Smooth muscle cell (in vitro differentiated cells): ENCODE measurements at regions not wholly inside any gene's neighbourhood (a gene's known extent, or its start where the extent isn't known, plus 50 kb on each side); places are given as distances from the start of the nearest gene placed in this dataset.

Experiments
- DNase-seq: peaks from one replicate; lab custom pipeline; 2025; ENCODE audit not compliant: unreplicated experiment; lab: John Stamatoyannopoulos, UW
- H2AFZ ChIP-seq: fragments of 200-600 bp; sonication (generic); 2 replicates; pipeline ENCODE4 v1.6.0; 2016; ENCODE audit warnings: antibody characterized with exemption, low read depth, mild to moderate bottlenecking
- H3F3A ChIP-seq: fragments of 200-600 bp; sonication (generic); 2 replicates; pipeline ENCODE4 v1.6.0; 2017; ENCODE audit warnings: antibody characterized with exemption, low read depth
- H3K27ac ChIP-seq: fragments of 200-600 bp; sonication (generic); 2 replicates; pipeline ENCODE4 v1.5.1; 2016; ENCODE audit warnings: low read depth, mild to moderate bottlenecking
- H3K27me3 ChIP-seq: fragments of 200-600 bp; sonication (generic); 2 replicates; pipeline ENCODE4 v1.6.1; 2016; ENCODE audit warnings: low read depth, mild to moderate bottlenecking
- H3K36me3 ChIP-seq: fragments of 200-600 bp; sonication (generic); 2 replicates; pipeline ENCODE4 v1.5.1; 2016; ENCODE audit warnings: low read depth
- H3K4me1 ChIP-seq: fragments of 200-600 bp; sonication (generic); 2 replicates; pipeline ENCODE4 v1.5.1; 2016; ENCODE audit warnings: low read depth
- H3K4me2 ChIP-seq: fragments of 200-600 bp; sonication (generic); 2 replicates; pipeline ENCODE4 v1.6.0; 2016; ENCODE audit warnings: mild to moderate bottlenecking
- H3K4me3 ChIP-seq: fragments of 200-600 bp; sonication (generic); 2 replicates; pipeline ENCODE4 v1.5.1; 2016; ENCODE audit warnings: mild to moderate bottlenecking
- H3K79me2 ChIP-seq: fragments of 200-600 bp; sonication (generic); 2 replicates; pipeline ENCODE4 v1.6.0; 2016; ENCODE audit warnings: low read depth, mild to moderate bottlenecking
- H3K9ac ChIP-seq: fragments of 200-600 bp; sonication (generic); 2 replicates; pipeline ENCODE4 v1.6.0; 2016; ENCODE audit warnings: low read depth
- H3K9me3 ChIP-seq: fragments of 200-600 bp; sonication (generic); replicated peaks from 2 replicates; pipeline ENCODE4 v1.5.1; 2016; ENCODE audit warnings: low read depth
- H4K20me1 ChIP-seq: fragments of 200-600 bp; sonication (generic); 2 replicates; pipeline ENCODE4 v1.6.0; 2016; ENCODE audit warnings: low read depth
- CTCF ChIP-seq: fragments of 200-600 bp; sonication (generic); IDR thresholded peaks from 2 replicates; pipeline ENCODE4 v1.5.1; 2017; ENCODE audit warnings: borderline replicate concordance, mild to moderate bottlenecking, antibody characterized with exemption; ENCODE audit not compliant: insufficient read depth, poor library complexity, severe bottlenecking
- WGBS: methylation state at CpG from one replicate; pipeline ENCODE4 v1.1.7; 2016; ENCODE audit warnings: low lambda C conversion rate; 5-methylcytosine and 5-hydroxymethylcytosine counted together

DNA sequence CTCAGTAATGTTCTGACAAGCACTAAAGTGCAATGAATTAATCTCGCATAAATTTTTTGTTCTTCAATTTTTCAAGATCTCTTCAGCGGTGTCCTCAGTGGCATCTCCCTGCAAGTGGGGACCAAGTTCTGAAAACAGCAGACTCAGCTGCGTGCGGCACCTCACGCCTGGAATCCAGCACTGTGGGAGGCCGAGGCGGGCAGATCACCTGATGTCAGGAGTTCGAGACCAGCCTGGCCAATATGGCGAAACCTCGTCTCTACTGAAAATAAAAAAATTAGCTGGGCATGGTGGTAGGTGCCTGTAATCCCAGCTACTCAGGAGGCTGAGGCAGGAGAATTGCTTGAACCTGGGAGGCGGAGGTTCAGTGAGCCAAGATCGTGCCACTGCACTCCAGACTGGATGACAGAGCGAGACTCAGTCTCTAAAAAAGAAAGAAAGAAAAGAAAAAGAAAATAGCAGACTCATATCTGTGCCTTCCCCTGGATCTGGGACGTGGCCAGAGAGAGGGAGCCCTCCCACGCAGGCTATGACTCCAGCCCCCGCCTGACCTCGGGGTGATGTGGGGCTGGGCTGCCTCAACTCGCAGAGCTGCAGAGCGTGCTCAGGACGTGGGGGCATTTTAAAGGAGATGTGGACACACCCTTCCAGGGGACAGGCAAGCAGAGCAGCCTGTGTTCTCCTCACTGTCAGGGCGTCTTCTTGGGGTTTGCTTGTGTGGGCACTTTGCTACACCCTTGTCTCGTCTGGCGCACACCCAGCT is 346.6 kb downstream of the BRD1 start:
- WGBS, result 76% methylated on average over 23 of the region's 23 CpGs
- peak overlapping the region; percentile 26 for H3K4me3 ChIP-seq
- no peaks in the 10 kb centered on the region for H3K9me3 ChIP-seq
- H3K4me2 ChIP-seq, result peak overlapping the region; percentile 77
- H3K36me3 ChIP-seq, result no peaks in the 10 kb centered on the region
- H2AFZ ChIP-seq, result peak overlapping the region; percentile 81
- no peak for DNase-seq
- peaks cover 11% of the 10 kb centered on the region for H3K4me1 ChIP-seq
- H3K9ac ChIP-seq, result no peak overlapping the region
- TF ChIP-seq CTCF, result no peak
- H3K27ac ChIP-seq, result no peak overlapping the region
- H3K79me2 ChIP-seq, result no peaks in the 10 kb centered on the region
- H3F3A ChIP-seq, result no peaks in the 10 kb centered on the region
- H3K27me3 ChIP-seq, result no peaks in the 10 kb centered on the region
- no peaks in the 10 kb centered on the region for H4K20me1 ChIP-seq

DNA sequence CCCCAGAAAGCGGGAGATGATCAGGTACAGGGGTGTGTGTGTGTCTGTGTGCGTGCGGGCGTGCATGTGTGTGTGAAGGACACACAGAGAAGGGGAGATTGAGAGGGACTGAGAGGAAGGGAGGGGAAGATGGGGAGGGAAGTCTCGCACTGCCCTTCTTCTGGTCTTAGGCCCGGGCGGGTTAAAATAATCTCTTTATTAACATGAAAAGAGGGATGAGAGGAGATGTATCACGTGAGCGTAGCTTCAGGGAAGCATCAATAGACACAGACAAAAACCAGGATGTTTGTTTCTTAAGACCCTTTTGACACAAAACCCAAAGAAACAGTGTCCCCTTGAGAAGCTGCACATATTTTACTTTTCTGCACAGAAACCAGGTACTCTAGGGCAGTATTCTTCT is 347.3 kb downstream of the BRD1 start:
- Histone ChIP-seq H3F3A (no peaks in the 10 kb centered on the region), H3K36me3 (no peaks in the 10 kb centered on the region), H4K20me1 (no peaks in the 10 kb centered on the region), H3K9me3 (no peaks in the 10 kb centered on the region), H3K4me2 (no peak overlapping the region), H3K27ac (no peak overlapping the region), H3K27me3 (no peaks in the 10 kb centered on the region), H2AFZ (no peak overlapping the region), H3K79me2 (no peaks in the 10 kb centered on the region), H3K9ac (no peak overlapping the region), H3K4me1 (peaks cover 11% of the 10 kb centered on the region), H3K4me3 (no peak overlapping the region)
- 76% methylated on average over 9 of the region's 9 CpGs for WGBS
- TF ChIP-seq CTCF, result no peak
- no peak for DNase-seq

DNA sequence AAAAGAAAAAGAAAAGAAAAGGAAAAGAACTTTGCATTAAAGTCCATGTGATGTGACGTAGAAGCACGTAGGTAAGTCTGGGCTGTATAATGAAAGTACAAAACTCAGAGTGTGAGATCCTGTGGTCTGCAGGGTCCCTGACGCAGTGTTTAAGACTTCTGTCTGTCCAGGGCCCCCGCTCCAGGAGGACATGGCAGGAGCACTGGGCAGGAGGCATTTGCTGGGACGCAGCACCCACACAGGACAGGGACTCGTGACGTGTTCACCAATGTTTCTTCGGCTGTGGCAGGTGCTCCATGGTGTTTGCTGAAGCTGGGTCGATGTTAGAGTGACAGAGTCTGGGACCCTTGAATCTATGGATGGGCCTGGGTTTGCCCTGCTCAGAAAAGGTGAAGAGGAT is 348.1 kb downstream of the BRD1 start:
- Histone ChIP-seq H3K4me1 (peaks cover 11% of the 10 kb centered on the region), H3F3A (no peaks in the 10 kb centered on the region), H3K27me3 (no peaks in the 10 kb centered on the region), H3K36me3 (no peaks in the 10 kb centered on the region), H3K27ac (no peak overlapping the region), H3K4me3 (no peak overlapping the region), H3K9me3 (no peaks in the 10 kb centered on the region), H2AFZ (no peak overlapping the region), H3K9ac (no peak overlapping the region), H4K20me1 (no peaks in the 10 kb centered on the region), H3K79me2 (no peaks in the 10 kb centered on the region), H3K4me2 (no peak overlapping the region)
- DNase-seq, result no peak
- no peak for TF ChIP-seq CTCF
- WGBS, result 96% methylated on average over 9 of the region's 9 CpGs

- no peak overlapping the region for H3K27ac ChIP-seq
- no peaks in the 10 kb centered on the region for H3K27me3 ChIP-seq
- H3K4me2 ChIP-seq, result no peak overlapping the region
- H2AFZ ChIP-seq, result no peak overlapping the region
- no peak for TF ChIP-seq CTCF
- H3K4me3 ChIP-seq, result no peak overlapping the region
- no peaks in the 10 kb centered on the region for H3K79me2 ChIP-seq
- H3K36me3 ChIP-seq, result no peaks in the 10 kb centered on the region
- H3K4me1 ChIP-seq, result peaks cover 6% of the 10 kb centered on the region
- no peak for DNase-seq
- no peak overlapping the region for H3K9ac ChIP-seq
- H4K20me1 ChIP-seq, result no peaks in the 10 kb centered on the region
- H3K9me3 ChIP-seq, result no peaks in the 10 kb centered on the region
- H3F3A ChIP-seq, result no peaks in the 10 kb centered on the region
These were observed 350.8 kb downstream of the BRD1 start for GRCh38 chr22:49476800-49477400.
